ENCODE measurements at regions not wholly inside any gene's neighbourhood (a gene's known extent, or its start where the extent isn't known, plus 50 kb on each side); places are given as distances from the start of the nearest gene placed in this dataset.

GRCh38 chr10:78309536-78310237, 276.0 kb downstream of the RPS24 start:
- TF ChIP-seq CTCF (conservative IDR thresholded peaks at IDR 0.05 in 1 of 2, IDR thresholded peaks at IDR 0.05 in 1 of 2; ENCODE audit: low read depth in 1 of 2, low read length in 2 of 2) (no peak), EZH2 (IDR thresholded peaks at IDR 0.05; ENCODE audit: low read length, missing control alignments) (no peak)
